GM12891 (cell line): ENCODE measurements at regions not wholly inside any gene's neighbourhood (a gene's known extent, or its start where the extent isn't known, plus 50 kb on each side); places are given as distances from the start of the nearest gene placed in this dataset.

Experiments
- DNase-seq: peaks from one replicate; pipeline ENCODE4 v3.0.0; 2011; ENCODE audit warnings: low spot score; ENCODE audit not compliant: insufficient read length
- FAIRE-seq: peaks from 2 replicates; lab custom pipeline; 2011; peaks lifted over from hg19 to GRCh38; lab: Jason Lieb, UNC
- PAX5 ChIP-seq: IDR thresholded peaks from 2 replicates; pipeline ENCODE4 v1.6.1; 2011; ENCODE audit warnings: low read length, moderate library complexity, mild to moderate bottlenecking; ENCODE audit not compliant: insufficient read depth, severe bottlenecking
- POLR2A ChIP-seq: IDR thresholded peaks from 2 replicates; pipeline ENCODE4 v1.6.1; 2011; ENCODE audit warnings: low read depth, low read length, control low read depth
- POLR2AphosphoS5 ChIP-seq: IDR thresholded peaks from 2 replicates; pipeline ENCODE4 v1.6.1; 2011; ENCODE audit warnings: low read depth, low read length, control low read depth
- POU2F2 ChIP-seq: IDR thresholded peaks from 2 replicates; pipeline ENCODE4 v1.6.1; 2011; ENCODE audit warnings: low read depth, mild to moderate bottlenecking, control low read depth, low read length, moderate library complexity
- SPI1 ChIP-seq: IDR thresholded peaks from 2 replicates; pipeline ENCODE4 v1.6.1; 2011; ENCODE audit warnings: low read depth, low read length, control low read depth
- TAF1 ChIP-seq: IDR thresholded peaks from 2 replicates; pipeline ENCODE4 v1.6.1; 2011; ENCODE audit warnings: low read depth, low read length, control low read depth

GRCh38 chr4:8940792-8941491 is 69.3 kb upstream of the HMX1 start:
- FAIRE-seq, result no peak
- no peak for DNase-seq
- no peak for TF ChIP-seq POLR2A
- no peak for TF ChIP-seq POLR2AphosphoS5

GRCh38 chr4:8939840-8940742 is 68.5 kb upstream of the HMX1 start:
- DNase-seq (no peak), FAIRE-seq (no peak)
- TF ChIP-seq SPI1 (no peak), POU2F2 (no peak), PAX5 (no peak), TAF1 (no peak), POLR2A (no peak), POLR2AphosphoS5 (no peak)

- TF ChIP-seq POU2F2 (no peak), SPI1 (no peak), POLR2A (no peak), POLR2AphosphoS5 (no peak), PAX5 (no peak), TAF1 (no peak)
- no peak for DNase-seq
- no peak for FAIRE-seq
Measured at GRCh38 chr4:8939160-8939839, 67.7 kb upstream of the HMX1 start.

GRCh38 chr4:8938623-8939022 is 67.0 kb upstream of the HMX1 start:
- no peak for DNase-seq
- no peak for FAIRE-seq
- TF ChIP-seq POLR2A (no peak), TAF1 (no peak), POU2F2 (no peak), PAX5 (no peak), POLR2AphosphoS5 (no peak), SPI1 (no peak)

- FAIRE-seq (no peak), DNase-seq (no peak)
- TF ChIP-seq TAF1 (no peak), POLR2A (no peak), POU2F2 (no peak), POLR2AphosphoS5 (no peak), SPI1 (no peak)
Measured at GRCh38 chr4:8938137-8938536, 66.5 kb upstream of the HMX1 start.

GRCh38 chr4:8932884-8933283 is 61.2 kb upstream of the HMX1 start:
- DNase-seq (no peak), FAIRE-seq (no peak)
- TF ChIP-seq TAF1, result no peak
- no peak for TF ChIP-seq POLR2AphosphoS5
- TF ChIP-seq PAX5, result no peak
- TF ChIP-seq POU2F2, result no peak
- no peak for TF ChIP-seq POLR2A
- TF ChIP-seq SPI1, result no peak

- FAIRE-seq (no peak), DNase-seq (no peak)
- TF ChIP-seq POLR2A (no peak), TAF1 (no peak)
Measured at GRCh38 chr4:8928074-8928473, 56.4 kb upstream of the HMX1 start.

GRCh38 chr4:8922481-8922880 is 50.8 kb upstream of the HMX1 start:
- no peak for TF ChIP-seq TAF1
- no peak for FAIRE-seq
- no peak for DNase-seq

- FAIRE-seq, result no peak
- no peak for TF ChIP-seq TAF1
- TF ChIP-seq PAX5, result no peak
- no peak for TF ChIP-seq POU2F2
- TF ChIP-seq SPI1, result no peak
- no peak for TF ChIP-seq POLR2AphosphoS5
- TF ChIP-seq POLR2A, result no peak
- DNase-seq, result no peak
Measured at GRCh38 chr4:8921465-8921864, 49.8 kb upstream of the HMX1 start.
